ENCODE measurements at regions not wholly inside any gene's neighbourhood (a gene's known extent, or its start where the extent isn't known, plus 50 kb on each side); places are given as distances from the start of the nearest gene placed in this dataset.

DNA sequence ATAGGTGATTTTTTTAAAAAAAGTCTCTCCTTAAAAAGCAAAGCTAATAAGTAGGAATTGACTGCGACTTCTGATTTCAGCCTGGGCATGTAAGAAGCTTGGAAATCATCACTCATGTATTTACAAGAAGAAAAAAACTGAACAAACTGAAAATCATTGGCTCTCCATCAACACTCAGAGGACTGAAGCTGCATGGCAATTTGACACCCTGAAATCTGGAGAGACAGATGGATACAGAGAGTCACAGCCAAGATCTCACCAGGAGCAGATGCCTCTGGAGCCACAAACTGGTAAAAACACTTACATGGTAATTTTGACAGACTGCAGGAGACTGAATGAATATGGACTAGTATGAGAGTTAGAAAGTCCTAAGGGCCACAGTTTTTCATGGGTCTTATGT lies 191.2 kb upstream of the TCF21 start:
- no peak overlapping the region for H3K27ac ChIP-seq (ENCODE audit: low read depth in 1 of 2, low read length in 1 of 2)
- H3K4me1 ChIP-seq (ENCODE audit: control insufficient read depth in 2 of 2, insufficient read depth in 2 of 2, low read length in 2 of 2) = no peaks in the 10 kb centered on the region
- no peak for DNase-seq (ENCODE audit: low read depth in 6 of 9, low spot score in 9 of 9)
- H3K9me3 ChIP-seq (ENCODE audit: control insufficient read depth in 2 of 2, insufficient read depth in 1 of 2, low read length in 1 of 2) = no peaks in the 10 kb centered on the region
- H3K36me3 ChIP-seq (ENCODE audit: control insufficient read depth in 2 of 2, insufficient read depth in 2 of 2, low read length in 1 of 2) = no peaks in the 10 kb centered on the region
- 91% methylated on average over 1 of the region's 1 CpG for WGBS
- H3K4me3 ChIP-seq (ENCODE audit: low read length in 2 of 2) = no peak overlapping the region
- H3K27me3 ChIP-seq (ENCODE audit: control insufficient read depth in 2 of 2, insufficient read depth in 1 of 2, low read length in 1 of 2) = no peaks in the 10 kb centered on the region

DNA sequence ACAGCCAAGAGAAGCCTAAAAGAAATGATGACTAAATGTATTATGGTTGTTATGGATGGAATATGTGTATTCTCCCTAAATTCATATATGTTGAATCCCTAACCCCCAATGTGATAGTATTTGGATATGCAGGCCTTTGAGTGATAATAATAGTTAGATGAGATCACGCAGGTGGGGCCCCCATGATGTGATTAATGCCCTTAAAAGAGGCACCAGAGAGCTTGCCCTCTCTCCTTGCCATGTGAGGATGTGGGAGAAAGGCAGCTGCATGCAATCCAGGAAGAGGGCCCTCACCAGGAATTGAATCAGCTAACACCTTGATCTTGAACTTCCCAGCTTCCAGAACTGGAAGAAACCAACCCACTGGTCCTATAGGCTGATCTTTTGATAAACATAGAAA lies 190.6 kb upstream of the TCF21 start:
- Histone ChIP-seq H3K27me3 (ENCODE audit: control insufficient read depth in 2 of 2, insufficient read depth in 1 of 2, low read length in 1 of 2) (no peaks in the 10 kb centered on the region), H3K36me3 (ENCODE audit: control insufficient read depth in 2 of 2, insufficient read depth in 2 of 2, low read length in 1 of 2) (no peaks in the 10 kb centered on the region), H3K27ac (ENCODE audit: low read depth in 1 of 2, low read length in 1 of 2) (no peak overlapping the region), H3K4me1 (ENCODE audit: control insufficient read depth in 2 of 2, insufficient read depth in 2 of 2, low read length in 2 of 2) (no peaks in the 10 kb centered on the region), H3K4me3 (ENCODE audit: low read length in 2 of 2) (no peak overlapping the region), H3K9me3 (ENCODE audit: control insufficient read depth in 2 of 2, insufficient read depth in 1 of 2, low read length in 1 of 2) (no peaks in the 10 kb centered on the region)
- DNase-seq (ENCODE audit: low read depth in 6 of 9, low spot score in 9 of 9) = no peak
- WGBS = 83% methylated on average over 1 of the region's 1 CpG

DNA sequence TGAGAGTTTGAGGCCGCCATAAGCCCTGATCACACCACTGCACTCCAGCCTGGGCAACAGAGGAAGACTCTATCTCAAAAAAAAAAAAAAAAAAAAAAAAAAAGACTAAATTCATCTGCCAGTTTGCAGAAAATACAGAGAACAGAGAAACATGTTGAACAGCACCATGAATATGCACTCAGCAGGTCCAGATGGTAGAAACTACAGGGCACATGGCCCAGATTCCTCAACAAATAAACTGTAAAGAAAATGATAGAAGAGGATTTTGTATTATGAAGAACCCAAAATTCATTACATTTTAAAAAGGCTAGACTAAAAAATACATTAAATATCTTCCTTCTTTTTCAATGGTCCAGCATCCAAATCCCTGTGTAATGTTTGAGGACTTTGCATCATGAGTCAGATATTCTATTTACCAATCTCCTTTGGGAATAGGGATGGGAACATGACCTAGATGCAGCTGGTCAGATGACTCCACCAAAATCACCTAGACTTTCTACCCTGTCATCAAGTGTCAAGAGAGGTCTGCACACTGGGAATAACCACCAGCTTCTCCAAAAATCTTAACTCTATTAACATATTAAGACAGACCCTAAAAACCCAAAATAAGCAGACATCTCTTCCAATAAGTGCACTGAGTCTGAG lies 189.1 kb upstream of the TCF21 start:
- no peak for DNase-seq (ENCODE audit: low read depth in 6 of 9, low spot score in 9 of 9)
- Histone ChIP-seq H3K4me3 (ENCODE audit: low read length in 2 of 2) (no peak overlapping the region), H3K4me1 (ENCODE audit: control insufficient read depth in 2 of 2, insufficient read depth in 2 of 2, low read length in 2 of 2) (no peaks in the 10 kb centered on the region), H3K9me3 (ENCODE audit: control insufficient read depth in 2 of 2, insufficient read depth in 1 of 2, low read length in 1 of 2) (no peaks in the 10 kb centered on the region), H3K27me3 (ENCODE audit: control insufficient read depth in 2 of 2, insufficient read depth in 1 of 2, low read length in 1 of 2) (no peaks in the 10 kb centered on the region), H3K27ac (ENCODE audit: low read depth in 1 of 2, low read length in 1 of 2) (no peak overlapping the region), H3K36me3 (ENCODE audit: control insufficient read depth in 2 of 2, insufficient read depth in 2 of 2, low read length in 1 of 2) (no peaks in the 10 kb centered on the region)
- 100% methylated on average over 1 of the region's 1 CpG for WGBS

DNA sequence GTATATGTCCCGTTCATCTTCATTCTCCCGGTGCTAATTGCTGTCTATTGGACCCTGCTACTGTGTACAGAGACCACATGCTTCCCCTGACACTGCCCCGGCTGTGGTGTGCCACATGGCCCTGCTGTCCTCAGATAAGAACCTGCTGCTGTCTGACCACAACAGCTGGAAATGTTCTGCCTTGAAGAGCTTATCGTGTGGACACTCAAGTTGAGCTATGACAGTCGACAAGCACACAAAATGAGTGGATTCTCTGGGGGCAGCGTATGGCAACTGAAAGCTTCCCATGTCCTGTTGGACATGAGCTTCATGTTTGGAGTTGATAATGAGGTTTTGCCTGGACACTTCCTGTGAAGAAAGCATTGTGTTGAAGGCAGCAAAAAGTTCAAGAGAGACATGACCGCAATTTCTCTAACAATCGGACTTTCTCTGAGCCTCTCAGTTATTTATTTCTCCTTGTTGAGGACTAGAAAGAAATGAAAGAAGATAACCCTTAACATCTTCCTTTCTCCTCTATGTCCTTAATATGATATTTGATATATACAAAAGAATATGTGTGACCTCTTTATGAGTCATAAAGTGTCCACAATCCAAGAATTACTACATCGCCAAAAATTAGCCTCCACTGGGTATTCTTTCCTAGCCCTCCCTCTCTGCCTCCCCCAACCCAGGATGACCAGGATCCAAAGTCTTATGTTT lies 187.1 kb upstream of the TCF21 start:
- no peaks in the 10 kb centered on the region for H3K36me3 ChIP-seq (ENCODE audit: control insufficient read depth in 2 of 2, insufficient read depth in 2 of 2, low read length in 1 of 2)
- no peak for DNase-seq (ENCODE audit: low read depth in 6 of 9, low spot score in 9 of 9)
- no peaks in the 10 kb centered on the region for H3K9me3 ChIP-seq (ENCODE audit: control insufficient read depth in 2 of 2, insufficient read depth in 1 of 2, low read length in 1 of 2)
- no peak overlapping the region for H3K4me3 ChIP-seq (ENCODE audit: low read length in 2 of 2)
- H3K27ac ChIP-seq (ENCODE audit: low read depth in 1 of 2, low read length in 1 of 2) = no peak overlapping the region
- H3K27me3 ChIP-seq (ENCODE audit: control insufficient read depth in 2 of 2, insufficient read depth in 1 of 2, low read length in 1 of 2) = no peaks in the 10 kb centered on the region
- WGBS = 20% methylated on average over 9 of the region's 9 CpGs
- no peaks in the 10 kb centered on the region for H3K4me1 ChIP-seq (ENCODE audit: control insufficient read depth in 2 of 2, insufficient read depth in 2 of 2, low read length in 2 of 2)

DNA sequence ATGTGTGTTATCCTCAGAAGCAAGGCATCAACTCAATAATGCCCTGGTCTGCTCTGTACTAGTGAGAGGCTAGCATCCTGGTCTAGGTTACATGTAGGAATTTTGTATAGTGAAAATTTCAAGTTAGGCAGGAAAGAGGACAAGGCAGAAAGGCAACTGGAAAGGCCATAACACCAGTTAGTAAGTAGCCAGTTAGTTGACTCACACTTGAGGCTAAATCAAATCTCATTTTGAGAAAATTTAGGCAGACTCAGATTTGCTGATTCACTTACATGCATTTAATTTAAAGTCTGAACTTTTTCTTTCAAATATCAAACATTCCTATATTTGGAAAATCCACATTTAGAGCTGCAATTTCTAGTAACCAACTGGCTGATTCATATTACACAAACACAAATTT lies 184.5 kb upstream of the TCF21 start:
- Histone ChIP-seq H3K27ac (ENCODE audit: low read depth in 1 of 2, low read length in 1 of 2) (no peak overlapping the region), H3K9me3 (ENCODE audit: control insufficient read depth in 2 of 2, insufficient read depth in 1 of 2, low read length in 1 of 2) (no peaks in the 10 kb centered on the region), H3K27me3 (ENCODE audit: control insufficient read depth in 2 of 2, insufficient read depth in 1 of 2, low read length in 1 of 2) (no peaks in the 10 kb centered on the region), H3K36me3 (ENCODE audit: control insufficient read depth in 2 of 2, insufficient read depth in 2 of 2, low read length in 1 of 2) (no peaks in the 10 kb centered on the region), H3K4me3 (ENCODE audit: low read length in 2 of 2) (no peak overlapping the region), H3K4me1 (ENCODE audit: control insufficient read depth in 2 of 2, insufficient read depth in 2 of 2, low read length in 2 of 2) (no peaks in the 10 kb centered on the region)
- no peak for DNase-seq (ENCODE audit: low read depth in 6 of 9, low spot score in 9 of 9)

DNA sequence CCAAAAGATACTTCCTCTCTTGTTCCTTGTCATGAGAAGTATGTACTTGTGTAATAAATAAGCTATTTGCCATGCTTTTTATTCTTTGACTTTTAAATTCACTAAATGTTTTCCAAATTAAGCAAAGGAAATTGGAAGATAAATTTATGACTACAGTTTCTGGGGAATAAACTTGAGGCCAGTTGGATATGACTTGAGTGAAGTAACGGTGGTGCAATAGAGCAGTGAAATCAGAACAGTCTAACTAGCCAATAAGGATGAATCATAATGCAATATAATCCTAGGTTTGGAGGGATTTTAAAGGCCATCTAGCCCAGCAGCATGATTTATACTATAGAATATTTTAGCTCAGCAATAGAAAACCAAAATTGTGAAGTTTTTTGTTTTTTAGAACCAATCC lies 183.8 kb upstream of the TCF21 start:
- no peak for DNase-seq (ENCODE audit: low read depth in 6 of 9, low spot score in 9 of 9)
- no peaks in the 10 kb centered on the region for H3K4me1 ChIP-seq (ENCODE audit: control insufficient read depth in 2 of 2, insufficient read depth in 2 of 2, low read length in 2 of 2)
- 79% methylated on average over 1 of the region's 1 CpG for WGBS
- no peaks in the 10 kb centered on the region for H3K27me3 ChIP-seq (ENCODE audit: control insufficient read depth in 2 of 2, insufficient read depth in 1 of 2, low read length in 1 of 2)
- H3K27ac ChIP-seq (ENCODE audit: low read depth in 1 of 2, low read length in 1 of 2) = no peak overlapping the region
- H3K4me3 ChIP-seq (ENCODE audit: low read length in 2 of 2) = no peak overlapping the region
- H3K9me3 ChIP-seq (ENCODE audit: control insufficient read depth in 2 of 2, insufficient read depth in 1 of 2, low read length in 1 of 2) = no peaks in the 10 kb centered on the region
- H3K36me3 ChIP-seq (ENCODE audit: control insufficient read depth in 2 of 2, insufficient read depth in 2 of 2, low read length in 1 of 2) = no peaks in the 10 kb centered on the region

DNA sequence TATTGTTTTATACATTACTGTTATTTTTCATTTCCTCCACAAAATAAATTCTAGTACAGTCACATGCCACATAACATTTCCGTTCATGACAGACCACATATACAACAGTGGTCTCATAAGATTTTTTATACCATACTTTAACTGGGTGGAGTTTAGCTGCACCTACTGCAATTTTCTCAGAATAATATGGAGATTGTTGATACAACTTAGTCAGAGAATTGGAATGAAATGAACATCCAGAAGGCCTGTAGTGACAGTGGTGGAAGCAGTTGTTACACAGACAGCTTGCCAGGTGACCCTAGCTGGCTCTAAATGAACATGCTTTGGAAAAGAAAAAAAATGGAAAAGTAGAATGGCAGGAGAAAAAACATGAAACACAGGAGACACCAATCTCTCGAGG lies 183.2 kb upstream of the TCF21 start:
- Histone ChIP-seq H3K27me3 (ENCODE audit: control insufficient read depth in 2 of 2, insufficient read depth in 1 of 2, low read length in 1 of 2) (no peaks in the 10 kb centered on the region), H3K36me3 (ENCODE audit: control insufficient read depth in 2 of 2, insufficient read depth in 2 of 2, low read length in 1 of 2) (no peaks in the 10 kb centered on the region), H3K4me1 (ENCODE audit: control insufficient read depth in 2 of 2, insufficient read depth in 2 of 2, low read length in 2 of 2) (no peaks in the 10 kb centered on the region), H3K27ac (ENCODE audit: low read depth in 1 of 2, low read length in 1 of 2) (no peak overlapping the region), H3K4me3 (ENCODE audit: low read length in 2 of 2) (no peak overlapping the region), H3K9me3 (ENCODE audit: control insufficient read depth in 2 of 2, insufficient read depth in 1 of 2, low read length in 1 of 2) (no peaks in the 10 kb centered on the region)
- WGBS = 89% methylated on average over 2 of the region's 2 CpGs
- DNase-seq (ENCODE audit: low read depth in 6 of 9, low spot score in 9 of 9) = no peak

DNA sequence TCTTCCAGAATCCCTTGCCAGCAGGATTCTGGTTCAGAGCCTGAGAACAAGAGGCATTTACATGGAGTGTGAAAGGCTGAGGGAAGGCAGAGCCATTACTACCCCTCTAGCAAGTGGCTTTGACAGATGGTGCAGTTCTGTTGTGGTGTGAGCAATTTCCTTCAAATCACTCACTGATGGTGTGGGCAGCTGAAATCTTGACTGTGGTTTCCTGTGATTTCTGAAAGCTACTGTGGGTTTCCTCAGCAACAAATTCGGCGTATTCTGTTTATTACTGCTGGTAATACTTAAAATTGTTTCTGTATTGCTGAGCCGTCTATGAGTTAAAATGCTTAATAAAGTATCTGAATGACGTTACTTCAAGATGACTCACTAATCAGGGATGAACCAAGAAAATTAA lies 181.5 kb upstream of the TCF21 start:
- Histone ChIP-seq H3K36me3 (ENCODE audit: control insufficient read depth in 2 of 2, insufficient read depth in 2 of 2, low read length in 1 of 2) (no peaks in the 10 kb centered on the region), H3K9me3 (ENCODE audit: control insufficient read depth in 2 of 2, insufficient read depth in 1 of 2, low read length in 1 of 2) (no peaks in the 10 kb centered on the region), H3K4me3 (ENCODE audit: low read length in 2 of 2) (no peak overlapping the region), H3K4me1 (ENCODE audit: control insufficient read depth in 2 of 2, insufficient read depth in 2 of 2, low read length in 2 of 2) (no peaks in the 10 kb centered on the region), H3K27me3 (ENCODE audit: control insufficient read depth in 2 of 2, insufficient read depth in 1 of 2, low read length in 1 of 2) (no peaks in the 10 kb centered on the region), H3K27ac (ENCODE audit: low read depth in 1 of 2, low read length in 1 of 2) (no peak overlapping the region)
- 5% methylated on average over 4 of the region's 4 CpGs for WGBS
- DNase-seq (ENCODE audit: low read depth in 6 of 9, low spot score in 9 of 9) = peak in 1 of 9 donors; percentile 5

DNA sequence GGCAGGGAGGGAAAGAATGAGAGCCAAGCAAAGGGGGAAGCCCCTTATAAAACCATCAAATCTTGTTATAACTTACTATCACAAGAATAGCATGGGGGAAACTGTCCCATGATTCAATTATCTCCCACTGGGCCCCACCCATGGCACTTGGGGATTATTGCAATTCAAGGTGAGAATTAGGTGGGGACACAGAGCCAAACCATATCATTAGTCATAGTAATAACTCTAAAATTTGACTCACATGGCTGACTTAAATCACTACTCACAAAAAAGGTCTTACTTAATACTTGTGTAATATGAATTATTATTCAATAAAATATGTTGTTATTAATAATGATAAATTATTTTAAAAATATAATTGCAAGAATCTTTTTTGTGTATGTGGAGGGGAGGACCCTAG lies 178.1 kb upstream of the TCF21 start:
- Histone ChIP-seq H3K9me3 (ENCODE audit: control insufficient read depth in 2 of 2, insufficient read depth in 1 of 2, low read length in 1 of 2) (no peaks in the 10 kb centered on the region), H3K4me1 (ENCODE audit: control insufficient read depth in 2 of 2, insufficient read depth in 2 of 2, low read length in 2 of 2) (no peaks in the 10 kb centered on the region), H3K27ac (ENCODE audit: low read depth in 1 of 2, low read length in 1 of 2) (no peak overlapping the region), H3K36me3 (ENCODE audit: control insufficient read depth in 2 of 2, insufficient read depth in 2 of 2, low read length in 1 of 2) (no peaks in the 10 kb centered on the region), H3K4me3 (ENCODE audit: low read length in 2 of 2) (no peak overlapping the region), H3K27me3 (ENCODE audit: control insufficient read depth in 2 of 2, insufficient read depth in 1 of 2, low read length in 1 of 2) (no peaks in the 10 kb centered on the region)
- DNase-seq (ENCODE audit: low read depth in 6 of 9, low spot score in 9 of 9) = no peak
